Effector CD8-positive, alpha-beta T cell (primary cell): ENCODE measurements at regions not wholly inside any gene's neighbourhood (a gene's known extent, or its start where the extent isn't known, plus 50 kb on each side); places are given as distances from the start of the nearest gene placed in this dataset.
"Not testable (repeated sequence)": the region's sequence is repeated elsewhere in the genome, so short reads cannot be mapped to it uniquely, and the experiment has no call there.

ENCODE experiments used
- DNase-seq: peaks from one replicate; lab custom pipeline; 2025; lab: John Stamatoyannopoulos, UW

DNA sequence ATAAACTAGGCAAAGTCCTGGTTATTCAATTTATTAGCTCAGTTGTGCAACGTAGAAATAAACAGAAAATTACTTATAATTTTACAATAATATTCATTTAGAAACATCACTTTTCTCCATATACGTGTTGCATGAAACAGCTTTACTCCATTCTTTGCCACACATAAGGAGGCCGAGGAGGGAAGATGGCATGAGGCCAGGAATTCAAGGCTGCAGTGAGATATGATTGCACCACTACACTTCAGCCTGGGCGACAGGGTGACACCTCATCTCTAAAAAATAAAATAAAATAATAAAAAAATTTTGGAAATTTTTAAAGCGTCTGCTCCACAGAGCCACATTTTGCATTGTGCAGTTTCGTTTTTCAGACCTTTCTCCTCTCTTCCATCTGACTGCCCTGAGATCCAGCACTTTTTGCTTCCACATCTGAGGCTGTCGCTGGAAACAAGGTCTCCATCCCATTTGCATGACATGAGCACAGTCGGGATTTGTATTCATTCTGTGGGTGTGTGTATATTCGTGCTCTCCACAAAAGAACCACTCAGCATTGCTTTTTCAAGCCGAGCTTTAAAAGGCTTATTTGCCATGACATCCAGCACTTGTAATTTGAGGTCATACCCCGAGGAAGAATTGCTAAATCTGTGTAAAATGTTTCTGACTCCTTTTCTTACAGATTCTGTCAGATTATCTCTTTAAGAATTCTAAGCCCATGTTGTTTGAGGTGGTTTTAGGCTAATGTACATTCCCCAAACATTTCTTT is 98.6 kb upstream of the MSX2 start:
- no peak for DNase-seq

DNA sequence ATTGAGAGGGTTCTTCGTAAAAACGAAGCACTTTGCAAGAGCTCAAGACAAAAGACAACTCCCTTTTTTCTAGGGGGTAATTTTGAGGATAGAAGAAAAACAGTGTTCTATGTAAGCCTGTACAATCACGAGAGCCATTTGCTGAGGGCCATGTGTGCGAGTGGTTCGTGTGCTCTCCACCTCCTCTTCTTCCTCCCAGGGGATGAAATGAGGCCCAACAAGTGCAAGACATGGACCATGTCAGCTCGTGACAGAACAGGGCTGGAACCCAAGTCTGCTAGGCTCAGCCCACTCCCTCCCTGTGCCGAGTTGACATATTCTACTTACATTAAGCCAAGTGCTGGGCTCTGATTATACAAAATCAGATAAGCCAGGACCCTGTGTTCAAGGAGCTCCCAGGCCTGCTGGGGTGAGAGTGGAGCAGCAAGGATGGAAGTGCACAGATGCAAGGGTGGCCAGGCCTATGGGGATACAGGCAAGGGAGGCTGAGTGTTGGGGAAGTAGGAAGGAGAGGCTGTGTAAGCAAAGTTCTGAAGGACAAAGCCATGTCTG is 97.9 kb upstream of the MSX2 start:
- DNase-seq = no peak

DNA sequence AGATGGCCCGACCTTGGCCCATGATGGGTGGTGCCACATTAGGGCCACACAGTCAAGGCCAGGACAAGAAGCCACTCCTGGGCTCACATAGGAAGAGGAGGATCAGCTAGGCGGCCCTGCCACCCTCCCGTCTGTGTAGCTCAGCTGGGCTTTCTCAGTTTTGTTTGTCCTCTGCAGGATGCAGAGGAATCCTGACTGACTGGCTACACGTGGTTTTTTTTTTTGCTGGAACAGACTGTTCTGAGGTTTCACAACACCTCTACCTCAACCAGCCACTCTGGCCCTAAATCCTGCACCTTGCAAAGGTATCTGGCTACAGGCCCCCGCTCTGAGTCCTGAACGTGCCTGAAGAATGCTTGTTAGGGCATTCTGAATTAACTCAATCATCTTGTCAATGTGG is 88.3 kb upstream of the MSX2 start:
- no peak for DNase-seq

DNA sequence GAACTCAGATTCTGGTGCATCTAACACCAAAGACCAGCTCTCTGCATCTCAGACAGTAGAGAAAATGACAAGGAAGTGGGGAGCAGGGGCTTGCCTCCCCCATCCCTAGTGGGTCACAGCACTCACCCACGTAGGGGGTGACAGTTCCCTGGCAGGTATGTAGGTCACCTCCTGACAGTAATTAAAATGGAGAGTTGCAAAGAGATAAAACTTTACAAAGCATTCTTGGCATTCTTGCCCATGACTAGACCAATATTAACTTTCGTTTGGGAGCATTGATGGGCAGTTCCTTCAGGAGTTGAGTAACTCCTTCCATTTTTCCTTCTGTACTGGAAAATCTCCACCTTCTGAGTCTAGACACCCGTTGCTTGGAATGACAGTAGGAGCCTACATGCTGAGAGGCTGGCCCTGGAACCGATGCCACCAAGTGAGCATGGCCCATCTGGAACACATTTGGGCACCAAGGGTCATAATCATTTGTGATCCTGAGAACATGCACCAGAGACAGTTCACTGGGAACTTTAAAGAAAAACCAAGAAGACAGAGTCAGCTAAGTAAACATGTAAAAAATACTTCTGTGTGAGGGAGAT is 81.5 kb upstream of the MSX2 start:
- DNase-seq = no peak

DNA sequence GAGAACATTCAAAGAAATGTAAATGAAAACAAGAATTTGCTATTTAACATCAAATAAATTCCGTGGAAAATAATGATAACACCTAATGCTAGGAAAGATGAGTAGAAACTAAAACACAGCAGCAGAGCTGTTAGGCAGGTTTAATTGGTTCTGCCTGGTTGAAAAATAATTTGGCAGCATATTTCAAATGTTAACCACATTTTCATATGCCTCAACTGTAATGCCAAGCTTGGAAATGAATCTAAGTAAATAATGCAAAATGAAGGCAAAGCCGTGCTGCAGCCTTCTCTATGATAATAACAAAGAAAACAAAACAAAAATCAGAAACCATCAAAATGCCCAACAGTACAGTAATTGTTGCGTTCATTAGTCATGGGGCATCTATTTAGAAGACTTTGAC is 79.9 kb upstream of the MSX2 start:
- no peak for DNase-seq

DNA sequence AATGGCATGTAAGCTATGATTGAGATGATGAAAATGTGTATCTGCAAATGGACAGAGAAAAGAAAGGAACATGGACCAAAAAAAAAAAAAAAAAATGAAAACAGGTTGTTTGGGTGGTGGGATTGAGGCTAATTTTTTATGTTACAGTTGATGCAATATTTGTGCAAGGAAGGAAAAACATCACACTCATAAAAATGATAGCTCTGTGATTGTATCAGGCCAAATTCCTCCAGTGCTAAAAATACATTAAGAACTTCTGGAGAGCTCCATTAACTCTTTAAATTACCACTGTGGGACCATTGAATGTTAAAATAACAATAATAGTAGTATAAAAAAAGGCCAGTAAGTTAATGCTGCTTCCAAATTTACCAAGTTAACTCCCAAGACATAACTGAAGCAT is 79.5 kb upstream of the MSX2 start:
- no peak for DNase-seq

DNA sequence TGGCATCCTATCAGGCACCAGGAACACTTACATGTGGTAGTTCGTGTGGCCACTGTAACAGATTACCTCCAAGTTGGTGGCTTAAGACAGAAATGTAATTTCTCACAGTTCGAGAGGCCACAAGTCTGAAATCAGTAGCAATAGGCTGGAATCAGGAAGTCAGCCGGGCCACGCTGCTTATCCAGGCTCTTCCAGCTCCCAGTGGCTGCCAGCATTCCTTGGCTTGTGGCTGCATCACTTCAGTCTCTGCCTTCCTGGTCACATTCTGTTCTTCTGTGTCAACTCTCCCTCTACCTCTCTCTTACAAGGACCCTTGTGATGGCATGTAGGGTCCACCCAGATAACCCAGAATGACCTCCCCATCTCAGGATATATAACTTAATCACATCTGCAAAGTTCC is 78.7 kb upstream of the MSX2 start:
- DNase-seq = no peak

DNA sequence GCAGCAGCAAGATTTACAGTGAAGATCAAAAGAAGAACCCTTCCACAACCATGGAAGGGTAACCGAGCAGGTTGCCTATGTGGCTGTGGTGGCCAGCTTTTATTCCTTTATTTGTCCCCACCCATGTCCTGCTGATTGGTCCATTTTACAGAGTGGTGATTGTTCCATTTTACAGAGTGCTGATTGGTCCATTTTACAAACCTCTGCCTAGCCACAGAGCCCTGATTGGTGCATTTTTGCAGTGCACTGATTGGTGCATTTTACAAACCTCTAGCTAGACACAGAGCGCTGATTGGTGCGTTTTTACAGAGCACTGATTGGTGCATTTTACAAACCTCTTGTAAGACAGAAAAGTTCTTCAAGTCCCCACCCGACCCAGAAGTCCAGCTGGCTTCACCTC is 75.8 kb upstream of the MSX2 start:
- not testable (repeated sequence) for DNase-seq

DNA sequence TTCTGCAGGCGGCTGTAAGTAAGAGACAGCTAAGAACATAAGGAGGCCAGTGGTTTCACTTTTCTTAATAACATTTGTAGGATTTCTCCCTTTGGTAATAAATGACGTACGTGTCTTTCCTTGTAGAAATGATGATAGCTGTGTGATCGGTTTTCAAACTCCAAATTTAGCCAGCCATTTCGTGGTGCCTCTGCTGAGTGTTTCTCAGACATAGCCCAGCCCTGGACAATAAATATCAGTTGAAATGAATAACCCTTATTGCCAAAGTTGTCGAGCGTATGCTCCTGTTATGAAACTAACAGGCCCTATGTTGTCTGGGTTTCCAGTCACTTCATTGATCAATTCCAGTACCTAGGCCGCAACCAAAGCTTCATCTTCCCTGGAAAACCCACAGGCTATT is 75.0 kb upstream of the MSX2 start:
- DNase-seq = no peak

DNA sequence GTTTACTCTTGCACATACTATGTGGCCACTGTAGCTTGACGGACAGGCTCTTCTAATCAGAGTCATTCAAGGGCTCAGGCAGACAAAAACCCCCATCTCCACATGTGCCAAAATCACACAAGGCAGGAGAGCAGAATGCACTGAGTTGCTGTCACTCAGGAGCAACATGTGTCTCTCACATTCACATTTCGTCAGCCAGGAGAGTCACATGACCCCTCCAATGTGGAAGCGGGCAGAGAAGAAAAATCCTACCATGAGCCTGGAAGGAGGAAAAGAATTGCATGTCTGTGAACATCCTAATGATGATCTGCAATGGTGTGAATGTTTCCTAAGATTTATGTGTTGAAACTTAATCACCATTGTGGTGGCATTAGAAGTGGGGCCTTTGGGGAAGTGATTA is 69.9 kb upstream of the MSX2 start:
- DNase-seq = no peak

DNA sequence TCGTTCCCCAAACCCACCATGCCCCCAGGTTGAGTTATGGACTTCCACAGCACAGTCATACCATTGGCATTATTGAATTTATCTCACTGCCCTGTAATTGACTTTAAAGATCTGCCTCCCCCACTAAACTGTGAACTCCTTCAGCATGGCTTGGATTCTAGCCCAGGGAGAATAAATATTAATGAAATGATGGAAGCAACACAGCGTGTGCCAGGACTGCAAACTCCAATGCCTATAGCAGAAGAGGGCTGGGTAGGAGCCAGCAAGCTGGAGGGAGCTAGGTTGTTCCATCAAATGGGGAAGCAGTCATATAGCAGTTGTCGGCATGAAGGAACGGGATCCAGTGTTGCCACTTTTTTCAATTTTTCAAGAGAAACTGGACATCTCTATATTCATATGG is 69.0 kb upstream of the MSX2 start:
- DNase-seq = no peak

DNA sequence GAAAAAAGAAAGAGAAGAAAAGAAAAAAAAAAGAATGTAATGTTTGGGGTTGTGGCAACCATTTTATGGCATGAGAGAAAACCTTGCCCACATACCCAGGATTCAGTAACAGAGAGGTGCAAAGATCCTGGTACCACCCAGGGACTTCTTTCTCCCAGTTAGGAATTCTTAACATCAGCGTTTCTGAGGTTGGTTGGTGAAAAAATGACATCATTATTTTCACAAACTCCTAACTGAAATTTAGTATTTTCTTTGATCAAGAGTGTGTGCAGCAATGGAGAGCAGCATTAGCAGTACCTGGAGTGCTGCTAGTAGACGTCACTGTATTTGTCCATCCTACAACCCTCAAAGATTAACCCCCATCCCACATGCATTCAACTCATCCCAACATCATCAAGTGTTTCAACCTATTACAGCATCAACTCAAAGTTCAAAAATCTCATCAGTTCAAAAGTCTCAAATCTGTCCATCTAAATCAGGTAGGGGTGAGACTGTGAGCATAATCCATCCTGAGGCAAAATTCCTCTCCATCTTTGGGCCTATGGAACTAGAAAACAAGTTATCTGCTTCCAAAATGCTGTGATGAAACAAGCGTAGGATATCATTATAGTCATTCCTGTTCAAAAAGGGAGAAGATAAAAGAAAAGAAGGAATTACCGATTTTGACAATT is 60.1 kb upstream of the MSX2 start:
- no peak for DNase-seq

DNA sequence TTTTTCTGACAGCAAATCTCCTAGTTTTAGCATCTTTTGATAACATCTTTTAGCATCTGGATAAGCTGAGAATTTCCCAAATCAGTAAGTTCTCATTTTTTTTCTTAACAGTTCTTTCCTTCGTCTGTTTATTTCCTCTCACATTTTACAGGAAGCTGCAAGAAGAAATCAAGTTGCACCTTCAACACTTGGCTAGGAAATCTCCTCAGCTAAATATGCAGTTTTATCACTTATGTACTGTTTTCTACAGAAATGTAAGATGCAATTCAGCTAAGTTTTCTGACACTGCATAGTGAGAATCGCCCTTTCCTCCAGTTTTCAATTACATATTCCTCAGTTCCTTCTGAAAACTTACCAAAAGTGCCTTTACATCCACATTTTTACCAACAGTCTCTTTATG is 59.0 kb upstream of the MSX2 start:
- DNase-seq = no peak

DNA sequence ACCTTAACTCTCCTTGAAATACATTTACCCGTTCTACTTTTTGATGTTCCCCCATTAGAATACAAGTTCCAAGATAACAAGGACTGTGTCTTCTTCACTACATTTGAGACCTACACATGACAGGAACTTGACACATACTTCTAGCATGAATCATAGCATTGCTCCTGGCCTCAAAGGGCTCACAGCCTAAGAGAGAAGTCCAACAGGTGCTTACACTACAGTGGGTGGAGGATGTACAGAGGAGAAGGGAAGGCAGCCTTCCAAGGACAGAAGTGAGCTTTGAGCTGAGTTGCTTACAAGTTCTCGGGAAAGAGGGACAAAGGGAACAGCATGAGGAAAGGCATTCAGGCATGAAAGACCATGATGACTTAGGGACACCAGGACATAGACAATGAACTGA is 56.9 kb upstream of the MSX2 start:
- DNase-seq = no peak

DNA sequence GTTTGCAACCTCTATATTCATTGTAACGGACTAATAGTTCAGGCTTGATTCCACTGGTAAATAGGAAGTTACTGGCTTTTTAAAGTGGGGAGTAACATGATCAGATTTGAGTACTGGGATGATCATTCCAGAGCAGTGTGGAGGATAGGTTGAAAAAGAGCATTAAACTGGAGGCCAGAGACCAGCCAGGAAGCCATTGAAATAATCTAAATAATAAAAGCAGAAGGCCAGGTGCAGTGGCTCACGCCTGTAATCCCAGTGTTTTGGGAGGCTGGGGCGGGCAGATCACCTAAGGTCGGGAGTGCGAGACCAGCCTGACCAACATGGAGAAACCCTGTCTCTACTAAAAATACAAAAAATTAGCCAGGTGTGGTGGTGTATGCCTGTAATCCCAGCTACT is 56.0 kb upstream of the MSX2 start:
- no peak for DNase-seq
